Transverse colon (tissue), 4 donors: ENCODE measurements at regions not wholly inside any gene's neighbourhood (a gene's known extent, or its start where the extent isn't known, plus 50 kb on each side); places are given as distances from the start of the nearest gene placed in this dataset.

Source experiments
- EP300 ChIP-seq: sonication (generic); formaldehyde crosslinking; IDR thresholded peaks from one replicate; pipeline ENCODE4 v1.6.1; 2017; ENCODE audit warnings: antibody characterized with exemption, low read depth
- POLR2A ChIP-seq: fragments of 450-650 bp; IDR thresholded peaks from one replicate; pipeline ENCODE4 v1.6.1; 2016; ENCODE audit warnings: antibody characterized with exemption, mild to moderate bottlenecking, moderate library complexity
- POLR2AphosphoS5 ChIP-seq, 3 donors: sonication (generic); formaldehyde crosslinking; IDR thresholded peaks; one replicate each; pipeline ENCODE4 v1.6.1; 2016; ENCODE audit warnings: antibody characterized with exemption in 3 of 3
- TF ChIP-seq, protein P1 (sequence below), 5 experiments: fragments of 200-600 bp in 3 of 5; fragments of 450-650 bp in 2 of 5; sonication (generic) in 3 of 5; IDR thresholded peaks; 1 replicate in 2 of 5; 2 replicates in 3 of 5; pipeline ENCODE4 v1.5.1; 2016 to 2017; ENCODE audit warnings: antibody characterized with exemption in 5 of 5, inconsistent platforms in 3 of 5, mild to moderate bottlenecking in 2 of 5, moderate library complexity in 1 of 5

GRCh38 chr2:180730976-180731375 is 249.4 kb upstream of the UBE2E3 start:
- TF ChIP-seq, protein P1, sequence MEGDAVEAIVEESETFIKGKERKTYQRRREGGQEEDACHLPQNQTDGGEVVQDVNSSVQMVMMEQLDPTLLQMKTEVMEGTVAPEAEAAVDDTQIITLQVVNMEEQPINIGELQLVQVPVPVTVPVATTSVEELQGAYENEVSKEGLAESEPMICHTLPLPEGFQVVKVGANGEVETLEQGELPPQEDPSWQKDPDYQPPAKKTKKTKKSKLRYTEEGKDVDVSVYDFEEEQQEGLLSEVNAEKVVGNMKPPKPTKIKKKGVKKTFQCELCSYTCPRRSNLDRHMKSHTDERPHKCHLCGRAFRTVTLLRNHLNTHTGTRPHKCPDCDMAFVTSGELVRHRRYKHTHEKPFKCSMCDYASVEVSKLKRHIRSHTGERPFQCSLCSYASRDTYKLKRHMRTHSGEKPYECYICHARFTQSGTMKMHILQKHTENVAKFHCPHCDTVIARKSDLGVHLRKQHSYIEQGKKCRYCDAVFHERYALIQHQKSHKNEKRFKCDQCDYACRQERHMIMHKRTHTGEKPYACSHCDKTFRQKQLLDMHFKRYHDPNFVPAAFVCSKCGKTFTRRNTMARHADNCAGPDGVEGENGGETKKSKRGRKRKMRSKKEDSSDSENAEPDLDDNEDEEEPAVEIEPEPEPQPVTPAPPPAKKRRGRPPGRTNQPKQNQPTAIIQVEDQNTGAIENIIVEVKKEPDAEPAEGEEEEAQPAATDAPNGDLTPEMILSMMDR (IDR thresholded peaks at IDR 0.05), result no peak
- no peak for TF ChIP-seq EP300
- TF ChIP-seq POLR2A, result no peak
- TF ChIP-seq POLR2AphosphoS5 (IDR thresholded peaks at IDR 0.05), result no peak
